Effector memory CD8-positive, alpha-beta T cell (primary cell): ENCODE measurements at regions not wholly inside any gene's neighbourhood (a gene's known extent, or its start where the extent isn't known, plus 50 kb on each side); places are given as distances from the start of the nearest gene placed in this dataset.

Experiments
- ATAC-seq: fragments of 150-1000 bp; cut with Tn5 transposase; replicated peaks from 2 replicates; pipeline ENCODE4 v1.10.0; 2021; ENCODE audit warnings: mild to moderate bottlenecking, moderate library complexity
- DNase-seq, 3 experiments: peaks; one replicate each; pipeline ENCODE4 v3.0.0; 2021
- H3K27ac Mint-ChIP-seq, 2 donors: one replicate each; pipeline ENCODE4 v1.8.0; 2022; ENCODE audit warnings: mild to moderate bottlenecking in 2 of 2, mixed read lengths in 2 of 2, moderate library complexity in 2 of 2
- H3K27me3 Mint-ChIP-seq, 2 donors: one replicate each; pipeline ENCODE4 v1.8.0; 2022; ENCODE audit warnings: mixed read lengths in 2 of 2
- H3K36me3 Mint-ChIP-seq: one replicate; pipeline ENCODE4 v1.8.0; 2022; ENCODE audit warnings: mild to moderate bottlenecking, moderate library complexity, mixed read lengths; ENCODE audit not compliant: insufficient read depth
- H3K4me1 Mint-ChIP-seq, 2 donors: one replicate each; pipeline ENCODE4 v1.8.0; 2022; ENCODE audit warnings: low read depth in 2 of 2, mixed read lengths in 2 of 2
- H3K4me3 Mint-ChIP-seq, 2 donors: one replicate each; pipeline ENCODE4 v1.8.0; 2022; ENCODE audit warnings: mild to moderate bottlenecking in 2 of 2, mixed read lengths in 2 of 2, moderate library complexity in 2 of 2
- H3K9me3 Mint-ChIP-seq, 2 donors: one replicate each; pipeline ENCODE4 v1.8.0; 2022; ENCODE audit warnings: mixed read lengths in 2 of 2

DNA sequence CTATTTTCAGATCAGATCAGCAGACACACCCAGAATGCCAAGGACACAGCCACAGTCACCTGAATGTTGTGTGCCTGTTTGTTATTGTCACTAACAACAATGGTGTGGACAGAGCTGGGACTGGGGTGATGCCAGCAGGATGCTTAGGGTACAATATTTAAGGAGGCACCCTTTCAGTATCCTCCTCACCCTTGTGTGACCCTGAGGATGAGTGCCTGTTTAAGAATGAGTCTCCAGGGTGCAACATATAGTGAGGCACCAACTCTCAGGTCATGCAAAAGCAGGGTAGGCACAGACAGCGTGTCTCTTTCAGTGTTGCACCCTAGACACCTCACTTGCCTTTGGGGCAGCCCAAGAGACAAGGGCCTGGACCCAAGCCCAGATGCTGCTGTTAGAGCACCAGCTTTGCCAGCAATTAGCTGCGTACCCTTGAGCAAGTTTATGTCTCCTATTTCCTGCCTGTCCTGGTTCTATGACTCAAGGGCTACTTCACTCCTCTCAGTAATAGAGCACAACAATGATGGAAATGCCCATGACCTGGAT lies 122.6 kb downstream of the AQP9 start:
- H3K36me3 Mint-ChIP-seq = no peaks in the 10 kb centered on the region
- no peak overlapping the region for H3K4me3 Mint-ChIP-seq
- H3K4me1 Mint-ChIP-seq = no peaks in the 10 kb centered on the region
- DNase-seq (no peak), ATAC-seq (no peak)
- H3K27me3 Mint-ChIP-seq = peaks cover 31 to 48% of the 10 kb centered on the region in 2 donors
- no peaks in the 10 kb centered on the region for H3K9me3 Mint-ChIP-seq
- H3K27ac Mint-ChIP-seq = no peak overlapping the region

GRCh38 chr15:58261368-58261767 lies 123.2 kb downstream of the AQP9 start:
- Mint-ChIP-seq H3K27ac (no peak overlapping the region), H3K4me1 (no peaks in the 10 kb centered on the region), H3K27me3 (peaks cover 29 to 47% of the 10 kb centered on the region in 2 donors), H3K36me3 (no peaks in the 10 kb centered on the region), H3K9me3 (no peaks in the 10 kb centered on the region), H3K4me3 (no peak overlapping the region)
- DNase-seq (no peak), ATAC-seq (no peak)

GRCh38 chr15:58264053-58264971 lies 126.1 kb downstream of the AQP9 start:
- no peaks in the 10 kb centered on the region for H3K9me3 Mint-ChIP-seq
- H3K36me3 Mint-ChIP-seq = no peaks in the 10 kb centered on the region
- peaks cover 17 to 38% of the 10 kb centered on the region in 2 donors for H3K27me3 Mint-ChIP-seq
- ATAC-seq (no peak), DNase-seq (no peak)
- H3K4me1 Mint-ChIP-seq = no peaks in the 10 kb centered on the region
- H3K4me3 Mint-ChIP-seq = no peak overlapping the region
- no peak overlapping the region for H3K27ac Mint-ChIP-seq

GRCh38 chr15:58267051-58267450 lies 128.9 kb downstream of the AQP9 start:
- Mint-ChIP-seq H3K4me1 (peaks cover 3 to 13% of the 10 kb centered on the region in 2 donors), H3K9me3 (no peaks in the 10 kb centered on the region), H3K36me3 (no peaks in the 10 kb centered on the region), H3K27ac (peak overlapping the region in 1 of 2 donors; percentile 2), H3K4me3 (no peak overlapping the region), H3K27me3 (peaks cover 11 to 28% of the 10 kb centered on the region in 2 donors)
- ATAC-seq = no peak
- no peak for DNase-seq

DNA sequence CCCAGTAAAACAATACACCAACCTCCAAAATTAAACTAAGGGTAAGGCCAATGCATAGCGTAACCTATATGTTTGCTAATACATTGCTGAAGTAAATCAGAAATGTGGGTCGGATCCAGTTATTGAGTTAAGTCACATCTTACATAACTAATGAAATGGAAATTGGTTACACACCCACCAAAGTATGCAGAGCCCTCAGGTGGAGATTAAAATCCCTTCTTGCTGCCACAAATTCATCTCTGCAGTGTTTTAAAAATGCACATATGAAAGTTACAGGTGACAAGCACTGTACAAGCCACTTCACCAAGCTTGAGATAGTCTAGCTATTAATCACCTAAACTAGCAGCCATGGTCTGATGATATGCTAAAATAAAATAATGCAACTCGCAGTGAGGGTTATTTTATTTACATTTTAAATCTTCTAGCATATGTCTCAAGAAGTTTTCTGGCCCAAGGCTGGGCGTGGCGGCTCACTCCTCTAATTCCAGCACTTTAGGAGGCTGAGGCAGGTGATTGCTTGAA lies 130.6 kb downstream of the AQP9 start:
- no peak for DNase-seq
- Mint-ChIP-seq H3K36me3 (no peaks in the 10 kb centered on the region), H3K4me1 (peaks cover 3 to 13% of the 10 kb centered on the region in 2 donors), H3K27me3 (peaks cover 0 to 15% of the 10 kb centered on the region in 2 donors), H3K27ac (no peak overlapping the region), H3K9me3 (no peaks in the 10 kb centered on the region), H3K4me3 (no peak overlapping the region)
- ATAC-seq = no peak

DNA sequence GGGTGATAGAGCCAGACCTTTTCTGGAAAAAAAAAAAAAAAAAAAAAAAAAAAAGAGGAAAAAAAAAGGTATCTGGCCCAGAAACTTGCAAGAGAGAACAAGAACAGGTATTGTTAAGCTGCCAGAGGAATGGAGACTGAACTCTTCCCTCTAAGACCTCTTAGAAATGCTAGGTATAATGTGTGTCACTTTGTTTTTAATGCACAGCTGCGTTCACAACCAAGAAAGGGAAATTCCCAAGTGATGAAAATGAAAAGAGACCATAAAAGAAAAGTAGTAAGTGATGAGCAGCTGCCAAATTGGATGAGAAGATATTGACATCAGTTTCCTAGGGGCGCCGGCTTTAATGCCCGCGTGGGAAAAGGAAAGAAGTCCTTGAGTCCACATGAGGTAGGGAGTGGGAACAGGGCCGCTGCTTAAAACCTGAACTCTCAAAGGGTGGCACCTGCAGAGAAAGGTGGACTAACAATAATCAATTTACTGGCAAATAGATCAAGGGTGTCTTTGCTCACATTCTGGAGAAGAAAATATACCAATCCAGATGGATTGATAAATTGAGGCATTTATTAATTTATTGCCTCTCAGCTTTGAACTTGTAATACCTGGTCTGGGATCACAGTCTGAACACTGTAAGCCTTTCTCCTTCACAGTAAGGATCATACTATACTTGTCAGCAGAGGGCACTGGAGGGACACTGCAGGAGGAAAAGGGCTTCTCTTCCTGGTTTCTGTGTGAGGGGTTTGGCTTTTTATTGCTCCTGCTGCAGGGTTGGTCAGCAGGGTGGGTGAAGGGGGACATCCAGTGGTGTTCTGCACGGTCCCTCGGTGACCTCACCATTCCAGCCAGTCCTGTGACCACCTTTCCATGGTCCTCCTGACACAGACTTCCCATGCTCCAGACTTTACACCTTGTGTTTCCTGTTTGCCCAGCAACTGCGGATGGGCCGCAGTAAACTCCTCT lies 131.6 kb downstream of the AQP9 start:
- DNase-seq (peak; percentile 19 to 40 (median 30)), ATAC-seq (peak; percentile 69)
- Mint-ChIP-seq H3K27ac (peak overlapping the region in 1 of 2 donors; percentile 41), H3K27me3 (peaks cover 0 to 8% of the 10 kb centered on the region in 2 donors), H3K4me1 (peaks cover 3 to 13% of the 10 kb centered on the region in 2 donors), H3K36me3 (no peaks in the 10 kb centered on the region), H3K9me3 (no peaks in the 10 kb centered on the region), H3K4me3 (no peak overlapping the region)

DNA sequence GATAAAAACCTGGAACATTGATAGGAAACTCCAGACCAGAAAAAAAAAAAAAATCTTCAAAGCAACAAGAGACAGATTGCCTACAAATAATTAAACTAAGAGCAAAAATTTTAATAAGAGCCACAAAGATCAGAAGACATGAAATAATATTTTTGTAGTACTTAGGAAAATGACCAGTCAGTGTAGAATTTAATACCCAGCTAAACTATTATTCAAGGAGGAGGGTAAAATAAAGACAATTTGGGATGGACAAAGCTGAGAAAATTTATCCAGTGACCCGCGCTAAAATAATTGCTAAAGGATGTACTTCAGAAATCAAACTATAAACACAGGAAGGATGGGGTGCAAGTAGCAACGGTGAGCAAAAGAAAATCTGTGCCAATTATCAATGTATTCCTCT lies 133.2 kb downstream of the AQP9 start:
- Mint-ChIP-seq H3K9me3 (no peaks in the 10 kb centered on the region), H3K4me3 (no peak overlapping the region), H3K27ac (no peak overlapping the region), H3K27me3 (no peaks in the 10 kb centered on the region), H3K36me3 (no peaks in the 10 kb centered on the region), H3K4me1 (peaks cover 3 to 13% of the 10 kb centered on the region in 2 donors)
- ATAC-seq = no peak
- DNase-seq = no peak

DNA sequence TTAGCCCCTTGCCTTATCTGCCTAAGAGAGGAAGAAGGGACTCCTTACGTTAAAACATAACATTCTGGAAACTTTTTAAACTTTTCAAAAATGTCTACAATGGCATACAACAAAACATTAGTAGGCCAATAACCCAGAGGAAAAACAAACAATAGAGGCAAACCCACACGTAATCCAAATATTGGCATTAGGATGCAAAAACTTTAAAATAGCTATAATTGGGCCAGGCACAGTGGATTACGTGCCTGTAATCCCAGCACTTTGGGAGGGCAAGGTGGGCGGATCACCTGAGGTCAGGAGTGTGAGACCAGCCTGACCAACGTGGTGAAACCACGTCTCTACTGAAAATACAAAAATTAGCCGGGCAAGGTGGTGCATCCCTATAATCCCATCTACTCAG lies 134.9 kb downstream of the AQP9 start:
- no peaks in the 10 kb centered on the region for H3K9me3 Mint-ChIP-seq
- no peak for ATAC-seq
- H3K4me3 Mint-ChIP-seq = no peak overlapping the region
- peaks cover 0 to 1% of the 10 kb centered on the region in 2 donors for H3K27me3 Mint-ChIP-seq
- H3K36me3 Mint-ChIP-seq = no peaks in the 10 kb centered on the region
- H3K27ac Mint-ChIP-seq = no peak overlapping the region
- H3K4me1 Mint-ChIP-seq = peaks cover 3 to 13% of the 10 kb centered on the region in 2 donors
- no peak for DNase-seq

GRCh38 chr15:58274885-58275284 lies 136.7 kb downstream of the AQP9 start:
- ATAC-seq = no peak
- Mint-ChIP-seq H3K4me3 (no peak overlapping the region), H3K27ac (no peak overlapping the region), H3K36me3 (no peaks in the 10 kb centered on the region), H3K9me3 (no peaks in the 10 kb centered on the region), H3K27me3 (peaks cover 0 to 10% of the 10 kb centered on the region in 2 donors), H3K4me1 (peaks cover 3 to 8% of the 10 kb centered on the region in 2 donors)
- no peak for DNase-seq

- no peaks in the 10 kb centered on the region for H3K9me3 Mint-ChIP-seq
- DNase-seq (no peak), ATAC-seq (no peak)
- H3K27me3 Mint-ChIP-seq = peaks cover 0 to 10% of the 10 kb centered on the region in 2 donors
- no peak overlapping the region for H3K4me3 Mint-ChIP-seq
- no peaks in the 10 kb centered on the region for H3K4me1 Mint-ChIP-seq
- no peaks in the 10 kb centered on the region for H3K36me3 Mint-ChIP-seq
- H3K27ac Mint-ChIP-seq = no peak overlapping the region
Measured at GRCh38 chr15:58275785-58276184, 137.6 kb downstream of the AQP9 start.

DNA sequence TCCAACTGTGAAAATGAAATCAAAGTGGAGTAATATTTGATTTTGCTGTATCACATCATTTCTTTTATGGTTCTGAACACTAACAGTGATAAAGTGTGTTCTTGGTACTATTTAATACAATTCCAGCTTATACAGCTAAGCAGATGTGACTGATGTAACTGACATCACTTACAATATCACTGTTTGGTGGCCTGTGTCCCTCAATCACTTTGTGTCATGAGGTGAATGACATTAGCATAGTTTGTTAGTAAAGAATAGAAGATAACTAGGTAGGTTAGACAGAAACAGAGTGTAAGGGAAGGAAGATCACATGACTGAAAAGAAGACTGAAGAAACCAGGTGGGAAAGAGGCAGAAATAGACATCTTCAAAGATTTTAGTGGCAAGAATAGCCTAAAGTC lies 138.7 kb downstream of the AQP9 start:
- ATAC-seq (no peak), DNase-seq (no peak)
- peak overlapping the region in 1 of 2 donors; percentile 15 for H3K27ac Mint-ChIP-seq
- no peaks in the 10 kb centered on the region for H3K4me1 Mint-ChIP-seq
- H3K27me3 Mint-ChIP-seq = peaks cover 0 to 10% of the 10 kb centered on the region in 2 donors
- no peaks in the 10 kb centered on the region for H3K9me3 Mint-ChIP-seq
- no peaks in the 10 kb centered on the region for H3K36me3 Mint-ChIP-seq
- H3K4me3 Mint-ChIP-seq = no peak overlapping the region

DNA sequence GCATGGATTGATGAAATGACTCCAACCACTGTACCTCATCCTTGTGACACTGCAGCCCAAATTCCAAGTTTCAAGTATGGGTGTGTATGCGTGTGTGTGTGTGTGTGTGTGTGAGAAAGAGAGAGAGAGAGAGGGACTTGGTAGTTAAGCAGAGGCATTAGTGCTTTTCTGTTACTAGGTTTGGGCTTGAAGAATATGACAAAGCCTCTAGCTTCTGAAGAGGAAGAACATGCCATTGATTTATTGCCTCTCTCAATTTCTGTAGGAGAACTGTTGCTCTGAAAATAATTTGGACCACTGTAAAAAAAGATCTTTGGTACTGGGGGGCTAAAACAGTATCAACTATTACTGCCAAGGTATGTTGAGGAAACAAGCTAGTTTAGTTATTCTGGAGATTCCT lies 139.2 kb downstream of the AQP9 start:
- DNase-seq (no peak), ATAC-seq (no peak)
- H3K9me3 Mint-ChIP-seq = no peaks in the 10 kb centered on the region
- no peak overlapping the region for H3K4me3 Mint-ChIP-seq
- no peaks in the 10 kb centered on the region for H3K4me1 Mint-ChIP-seq
- H3K27me3 Mint-ChIP-seq = peaks cover 0 to 10% of the 10 kb centered on the region in 2 donors
- peak overlapping the region in 1 of 2 donors; percentile 15 for H3K27ac Mint-ChIP-seq
- no peaks in the 10 kb centered on the region for H3K36me3 Mint-ChIP-seq

GRCh38 chr15:58279106-58279505 lies 140.9 kb downstream of the AQP9 start:
- Mint-ChIP-seq H3K4me3 (no peak overlapping the region), H3K4me1 (no peaks in the 10 kb centered on the region), H3K27ac (no peak overlapping the region), H3K9me3 (no peaks in the 10 kb centered on the region), H3K36me3 (no peaks in the 10 kb centered on the region), H3K27me3 (peaks cover 0 to 10% of the 10 kb centered on the region in 2 donors)
- no peak for ATAC-seq
- no peak for DNase-seq
